CD4-positive, alpha-beta T cell treated with Interleukin-15 for 1 hour (primary cell): ENCODE measurements at regions not wholly inside any gene's neighbourhood (a gene's known extent, or its start where the extent isn't known, plus 50 kb on each side); places are given as distances from the start of the nearest gene placed in this dataset.
"Not testable (repeated sequence)": the region's sequence is repeated elsewhere in the genome, so short reads cannot be mapped to it uniquely, and the experiment has no call there.

Experiments
- DNase-seq: peaks from one replicate; pipeline ENCODE4 v3.0.0-alpha.2; 2020

- DNase-seq = no peak
Measured at GRCh38 chr13:63541336-63541735, 2125.7 kb upstream of the PCDH20 start.

- no peak for DNase-seq
Measured at GRCh38 chr13:63540061-63540460, 2124.4 kb upstream of the PCDH20 start.

- no peak for DNase-seq
Measured at GRCh38 chr13:63517371-63517770, 2101.7 kb upstream of the PCDH20 start.

- no peak for DNase-seq
Measured at GRCh38 chr13:63516124-63516523, 2100.5 kb upstream of the PCDH20 start.

- no peak for DNase-seq
Measured at GRCh38 chr13:63514886-63515285, 2099.2 kb upstream of the PCDH20 start.

GRCh38 chr13:63512095-63512494, 2096.4 kb upstream of the PCDH20 start:
- no peak for DNase-seq

GRCh38 chr13:63501702-63502101, 2086.1 kb upstream of the PCDH20 start:
- no peak for DNase-seq

- no peak for DNase-seq
Measured at GRCh38 chr13:63497601-63498000, 2082.0 kb upstream of the PCDH20 start.

GRCh38 chr13:63492604-63493003, 2077.0 kb upstream of the PCDH20 start:
- DNase-seq = no peak

- no peak for DNase-seq
Measured at GRCh38 chr13:63490149-63490548, 2074.5 kb upstream of the PCDH20 start.

GRCh38 chr13:63481334-63481733, 2065.7 kb upstream of the PCDH20 start:
- DNase-seq = no peak

GRCh38 chr13:63472711-63473110, 2057.1 kb upstream of the PCDH20 start:
- no peak for DNase-seq

- no peak for DNase-seq
Measured at GRCh38 chr13:63463782-63464610, 2048.3 kb upstream of the PCDH20 start.

GRCh38 chr13:63460462-63461090, 2044.9 kb upstream of the PCDH20 start:
- DNase-seq = no peak

- no peak for DNase-seq
Measured at GRCh38 chr13:63457186-63457585, 2041.5 kb upstream of the PCDH20 start.

GRCh38 chr13:63455938-63456337, 2040.3 kb upstream of the PCDH20 start:
- no peak for DNase-seq

GRCh38 chr13:63449550-63449949, 2033.9 kb upstream of the PCDH20 start:
- no peak for DNase-seq

- no peak for DNase-seq
Measured at GRCh38 chr13:63448692-63449091, 2033.0 kb upstream of the PCDH20 start.

- DNase-seq = no peak
Measured at GRCh38 chr13:63446329-63446728, 2030.7 kb upstream of the PCDH20 start.

- not testable (repeated sequence) for DNase-seq
Measured at GRCh38 chr13:63444225-63444624, 2028.6 kb upstream of the PCDH20 start.

- no peak for DNase-seq
Measured at GRCh38 chr13:63438951-63439350, 2023.3 kb upstream of the PCDH20 start.

GRCh38 chr13:63436325-63436668, 2020.6 kb upstream of the PCDH20 start:
- DNase-seq = no peak

- DNase-seq = no peak
Measured at GRCh38 chr13:63435667-63436324, 2020.1 kb upstream of the PCDH20 start.

- no peak for DNase-seq
Measured at GRCh38 chr13:63433546-63434150, 2018.0 kb upstream of the PCDH20 start.
